H9 (cell line): ENCODE measurements at regions not wholly inside any gene's neighbourhood (a gene's known extent, or its start where the extent isn't known, plus 50 kb on each side); places are given as distances from the start of the nearest gene placed in this dataset.

Experiments
- DNase-seq: peaks from one replicate; pipeline ENCODE4 v3.0.0-alpha.2; 2017
- H2AFZ ChIP-seq: one replicate; pipeline ENCODE4 v1.6.1; 2013; ENCODE audit warnings: mild to moderate bottlenecking, low read length, control low read depth, moderate library complexity
- H2AK5ac ChIP-seq: 2 replicates; pipeline ENCODE4 v1.6.1; 2013; ENCODE audit warnings: low read length, control low read depth, mixed read lengths; ENCODE audit not compliant: insufficient read length
- H2BK120ac ChIP-seq: one replicate; pipeline ENCODE4 v1.6.1; 2013; ENCODE audit warnings: low read depth, mild to moderate bottlenecking, low read length, control low read depth, inconsistent platforms; ENCODE audit not compliant: poor library complexity, severe bottlenecking
- H2BK12ac ChIP-seq: 2 replicates; pipeline ENCODE4 v1.6.1; 2013; ENCODE audit warnings: low read length, control low read depth, mixed read lengths, low read depth; ENCODE audit not compliant: insufficient read length
- H2BK15ac ChIP-seq: 2 replicates; pipeline ENCODE4 v1.6.1; 2013; ENCODE audit warnings: low read depth, low read length, control low read depth
- H2BK20ac ChIP-seq: one replicate; pipeline ENCODE4 v1.6.1; 2013; ENCODE audit warnings: low read depth, mild to moderate bottlenecking, low read length, control low read depth, inconsistent platforms; ENCODE audit not compliant: poor library complexity, severe bottlenecking
- H2BK5ac ChIP-seq: 2 replicates; pipeline ENCODE4 v1.6.1; 2013; ENCODE audit warnings: low read length, control low read depth, mixed read lengths; ENCODE audit not compliant: insufficient read length
- H3K14ac ChIP-seq: 2 replicates; pipeline ENCODE4 v1.6.1; 2013; ENCODE audit warnings: low read length, control low read depth; ENCODE audit not compliant: insufficient read depth
- H3K18ac ChIP-seq: 2 replicates; pipeline ENCODE4 v1.6.1; 2013; ENCODE audit warnings: low read depth, mild to moderate bottlenecking, mixed read lengths, low read length, control low read depth; ENCODE audit not compliant: insufficient read length
- H3K23ac ChIP-seq: 2 replicates; pipeline ENCODE4 v1.6.1; 2013; ENCODE audit warnings: low read length, control low read depth, mixed read lengths, low read depth; ENCODE audit not compliant: insufficient read length
- H3K23me2 ChIP-seq: 2 replicates; pipeline ENCODE4 v1.6.1; 2013; ENCODE audit warnings: low read depth, mild to moderate bottlenecking, mixed read lengths, low read length, control low read depth; ENCODE audit not compliant: insufficient read length, poor library complexity, severe bottlenecking
- H3K27ac ChIP-seq: 2 replicates; pipeline ENCODE4 v1.5.1; 2013; ENCODE audit warnings: low read length, control low read depth, mixed read lengths, low read depth; ENCODE audit not compliant: insufficient read length
- H3K27me3 ChIP-seq: 2 replicates; pipeline ENCODE4 v1.6.1; 2013; ENCODE audit warnings: low read length, control low read depth, inconsistent platforms; ENCODE audit not compliant: insufficient read depth
- H3K4ac ChIP-seq: 2 replicates; pipeline ENCODE4 v1.6.1; 2013; ENCODE audit warnings: low read depth, mild to moderate bottlenecking, control low read depth, inconsistent platforms, low read length, moderate library complexity
- H3K4me1 ChIP-seq: 2 replicates; pipeline ENCODE4 v1.6.1; 2013; ENCODE audit warnings: low read length, control low read depth, inconsistent platforms; ENCODE audit not compliant: insufficient read depth
- H3K4me2 ChIP-seq: 2 replicates; pipeline ENCODE4 v1.6.1; 2013; ENCODE audit warnings: low read length, control low read depth, mixed read lengths; ENCODE audit not compliant: insufficient read length, insufficient read depth
- H3K56ac ChIP-seq: 2 replicates; pipeline ENCODE4 v1.6.1; 2013; ENCODE audit warnings: low read depth, mild to moderate bottlenecking, mixed read lengths, low read length, control low read depth; ENCODE audit not compliant: insufficient read length
- H3K79me1 ChIP-seq: 2 replicates; pipeline ENCODE4 v1.6.1; 2013; ENCODE audit warnings: low read depth, mild to moderate bottlenecking, moderate library complexity, low read length, control low read depth, inconsistent platforms; ENCODE audit not compliant: insufficient read depth, poor library complexity, severe bottlenecking
- H3K79me2 ChIP-seq: 2 replicates; pipeline ENCODE4 v1.6.1; 2013; ENCODE audit warnings: low read length, control low read depth, inconsistent platforms; ENCODE audit not compliant: insufficient read depth
- H3K9ac ChIP-seq: 2 replicates; pipeline ENCODE4 v1.6.1; 2013; ENCODE audit warnings: low read length, control low read depth, mixed read lengths; ENCODE audit not compliant: insufficient read length; ENCODE audit errors: extremely low read depth
- H3K9me3 ChIP-seq: one replicate; pipeline ENCODE4 v1.6.1; 2013; ENCODE audit warnings: low read depth, low read length, inconsistent platforms; ENCODE audit not compliant: control insufficient read depth
- H3T11ph ChIP-seq: one replicate; pipeline ENCODE4 v1.6.1; 2013; ENCODE audit warnings: mild to moderate bottlenecking, low read length, control low read depth, inconsistent platforms
- H4K20me1 ChIP-seq: one replicate; pipeline ENCODE4 v1.6.1; 2013; ENCODE audit not compliant: control insufficient read depth, insufficient read length, insufficient read depth
- H4K5ac ChIP-seq: 2 replicates; pipeline ENCODE4 v1.6.1; 2013; ENCODE audit warnings: low read depth, mild to moderate bottlenecking, mixed read lengths, low read length, control low read depth; ENCODE audit not compliant: insufficient read length
- H4K8ac ChIP-seq: replicated peaks from 2 replicates; pipeline ENCODE4 v1.6.1; 2013; ENCODE audit warnings: low read length, control low read depth, mixed read lengths, low read depth; ENCODE audit not compliant: insufficient read length
- H4K91ac ChIP-seq: 2 replicates; pipeline ENCODE4 v1.6.1; 2013; ENCODE audit warnings: low read depth, mild to moderate bottlenecking, moderate library complexity, mixed read lengths, low read length, control low read depth; ENCODE audit not compliant: insufficient read length
- H3K27ac Mint-ChIP-seq, 3 experiments: 2 replicates in 2 of 3; 3 replicates in 1 of 3; pipeline ENCODE4 v1.8.0; 2020 to 2021; ENCODE audit warnings: mixed read lengths in 3 of 3, mild to moderate bottlenecking in 1 of 3, moderate library complexity in 1 of 3
- H3K27me3 Mint-ChIP-seq: 2 replicates; pipeline ENCODE4 v1.8.0; 2021; ENCODE audit warnings: low read depth, mild to moderate bottlenecking, moderate library complexity, mixed read lengths
- H3K36me3 Mint-ChIP-seq, 3 experiments: 2 replicates in 2 of 3; 3 replicates in 1 of 3; pipeline ENCODE4 v1.8.0; 2020 to 2021; ENCODE audit warnings: low read depth in 3 of 3, mixed read lengths in 3 of 3; ENCODE audit not compliant: insufficient read depth in 1 of 3
- H3K4me1 Mint-ChIP-seq, 2 experiments: 2 replicates each; pipeline ENCODE4 v1.8.0; 2020; ENCODE audit warnings: mixed read lengths in 2 of 2
- H3K4me3 Mint-ChIP-seq, 2 experiments: 2 replicates in 1 of 2; 3 replicates in 1 of 2; pipeline ENCODE4 v1.8.0; 2020 to 2021; ENCODE audit warnings: mild to moderate bottlenecking in 2 of 2, mixed read lengths in 2 of 2, moderate library complexity in 1 of 2
- H3K9me3 Mint-ChIP-seq, 2 experiments: 2 replicates in 1 of 2; 3 replicates in 1 of 2; pipeline ENCODE4 v1.8.0; 2020; ENCODE audit warnings: mild to moderate bottlenecking in 2 of 2, mixed read lengths in 2 of 2, moderate library complexity in 1 of 2
- CTCF ChIP-seq: fragments of 200-600 bp; sonication (generic); conservative IDR thresholded peaks from 3 replicates; pipeline ENCODE4 v1.8.0; 2021; ENCODE audit warnings: antibody characterized with exemption, mild to moderate bottlenecking
- WGBS: extraction: QIAGEN DNeasy Blood & Tissue Kit; methylation state at CpG from one replicate; pipeline ENCODE4 v1.1.7; 2013; ENCODE audit warnings: missing lambda C conversion rate, low lambda C conversion rate, mixed read lengths; ENCODE audit not compliant: insufficient read length; ENCODE audit errors: extremely low coverage; 5-methylcytosine and 5-hydroxymethylcytosine counted together

- H3K27me3 ChIP-seq = no peaks in the 10 kb centered on the region
- H4K91ac ChIP-seq = no peak overlapping the region
- no peak overlapping the region for H3K9ac ChIP-seq
- H2BK120ac ChIP-seq = no peak overlapping the region
- WGBS = no CpG with 5 or more reads among the region's 12 CpGs
- no peak for DNase-seq
- no peak overlapping the region for H2BK20ac ChIP-seq
- H3K23me2 ChIP-seq = peaks cover 3% of the 10 kb centered on the region
- no peaks in the 10 kb centered on the region for H3K9me3 ChIP-seq
- H4K8ac ChIP-seq = no peak overlapping the region
- H2BK12ac ChIP-seq = no peak overlapping the region
- no peak for TF ChIP-seq CTCF
- no peak overlapping the region for H3K4ac ChIP-seq
- H2AFZ ChIP-seq = no peak overlapping the region
- H3T11ph ChIP-seq = no peak overlapping the region
- Mint-ChIP-seq H3K4me3 (peak overlapping the region; percentile 52 to 83; a peak in 4 of 5 replicates), H3K9me3 (no peaks in the 10 kb centered on the region), H3K4me1 (peaks cover 0 to 5% of the 10 kb centered on the region in 2 experiments; a peak in 1 of 4 replicates), H3K27ac (peak overlapping the region; percentile 57 to 79 (median 59); a peak in 3 of 7 replicates), H3K27me3 (no peaks in the 10 kb centered on the region), H3K36me3 (no peaks in the 10 kb centered on the region)
- H2BK5ac ChIP-seq = no peak overlapping the region
- H3K4me2 ChIP-seq = peak overlapping the region; percentile 60
- H3K4me1 ChIP-seq = no peaks in the 10 kb centered on the region
- H3K14ac ChIP-seq = 0 out of 2 replicates have a peak overlapping the region, but pooled peaks have one; percentile 74
- no peaks in the 10 kb centered on the region for H4K20me1 ChIP-seq
- H2BK15ac ChIP-seq = no peak overlapping the region
- H3K56ac ChIP-seq = no peak overlapping the region
- no peak overlapping the region for H2AK5ac ChIP-seq
- H3K18ac ChIP-seq = peak overlapping the region; percentile 51
- H3K79me1 ChIP-seq = no peaks in the 10 kb centered on the region
- no peak overlapping the region for H3K27ac ChIP-seq
- no peak overlapping the region for H4K5ac ChIP-seq
- no peak overlapping the region for H3K23ac ChIP-seq
- H3K79me2 ChIP-seq = no peaks in the 10 kb centered on the region
Measured at GRCh38 chr15:92733090-92733933, 77.7 kb upstream of the FAM174B start.
